ENCODE measurements at regions not wholly inside any gene's neighbourhood (a gene's known extent, or its start where the extent isn't known, plus 50 kb on each side); places are given as distances from the start of the nearest gene placed in this dataset.

DNA sequence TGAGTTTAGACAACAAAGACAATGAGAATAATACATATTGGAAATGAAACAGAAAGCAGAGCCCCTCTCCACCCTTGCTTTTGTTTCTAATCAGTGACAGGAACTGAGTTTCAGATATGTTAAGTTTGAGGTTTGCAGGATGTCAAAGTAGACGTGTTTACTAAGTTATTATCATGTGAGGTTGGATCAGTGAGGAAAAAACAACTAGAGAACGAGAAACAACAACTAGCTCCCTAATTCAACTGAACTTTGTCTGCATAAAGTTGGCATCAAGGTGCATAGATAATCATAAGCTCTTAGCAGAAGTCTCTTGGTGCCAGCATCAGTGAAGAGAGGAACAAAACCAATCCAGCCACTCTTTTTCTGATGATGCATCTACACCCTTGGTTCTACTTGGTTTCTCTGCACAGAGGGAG is 491.1 kb upstream of the NR2F2 start:
- no peak for TF ChIP-seq CTCF (IDR thresholded peaks at IDR 0.05)
- no peak for TF ChIP-seq POLR2A (IDR thresholded peaks at IDR 0.05)
